Activated naive CD8-positive, alpha-beta T cell treated with anti-CD3 and anti-CD28 coated beads, Interleukin-2, amount 50 U/mL, for 24 hours (primary cell): ENCODE measurements at regions not wholly inside any gene's neighbourhood (a gene's known extent, or its start where the extent isn't known, plus 50 kb on each side); places are given as distances from the start of the nearest gene placed in this dataset.

Source experiments
- ATAC-seq: fragments of 150-1000 bp; cut with Tn5 transposase; one replicate; pipeline ENCODE4 v1.10.0; 2021
- DNase-seq: peaks from one replicate; pipeline ENCODE4 v3.0.0; 2021
- H3K27ac Mint-ChIP-seq: one replicate; pipeline ENCODE4 v1.8.0; 2021; ENCODE audit warnings: mild to moderate bottlenecking, mixed read lengths
- H3K27me3 Mint-ChIP-seq: one replicate; pipeline ENCODE4 v1.8.0; 2021; ENCODE audit warnings: mixed read lengths
- H3K36me3 Mint-ChIP-seq: one replicate; pipeline ENCODE4 v1.8.0; 2021; ENCODE audit warnings: low read depth, mixed read lengths
- H3K4me1 Mint-ChIP-seq: one replicate; pipeline ENCODE4 v1.8.0; 2021; ENCODE audit warnings: mixed read lengths
- H3K4me3 Mint-ChIP-seq: one replicate; pipeline ENCODE4 v1.8.0; 2021; ENCODE audit warnings: mild to moderate bottlenecking, moderate library complexity, mixed read lengths
- H3K9me3 Mint-ChIP-seq: one replicate; pipeline ENCODE4 v1.8.0; 2021; ENCODE audit warnings: mixed read lengths

DNA sequence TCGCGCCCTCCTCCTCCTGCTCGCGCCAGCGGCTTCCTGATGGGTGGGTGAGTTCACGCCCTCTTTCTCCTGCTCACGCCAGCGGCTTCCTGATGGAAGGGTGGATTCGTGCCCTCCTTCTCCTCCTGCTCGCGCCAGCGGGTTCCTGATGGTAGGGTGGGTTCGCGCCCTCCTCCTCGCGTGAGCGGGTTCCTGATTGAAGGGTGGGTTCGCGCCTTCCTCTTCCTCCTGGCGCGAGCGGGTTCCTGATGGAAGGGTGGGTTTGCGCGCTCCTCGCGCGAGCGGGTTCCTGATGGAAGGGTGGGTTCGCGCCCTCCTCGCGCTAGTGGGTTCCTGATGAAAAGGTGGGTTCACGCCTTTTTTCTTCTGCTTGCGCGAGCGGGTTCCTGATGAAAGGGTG is 62.0 kb upstream of the MGAT5 start:
- Mint-ChIP-seq H3K27me3 (no peaks in the 10 kb centered on the region), H3K9me3 (peaks cover 7% of the 10 kb centered on the region), H3K36me3 (peaks cover 17% of the 10 kb centered on the region), H3K27ac (no peak overlapping the region), H3K4me1 (peaks cover 58% of the 10 kb centered on the region), H3K4me3 (no peak overlapping the region)
- no peak for DNase-seq
- ATAC-seq, result no peak

DNA sequence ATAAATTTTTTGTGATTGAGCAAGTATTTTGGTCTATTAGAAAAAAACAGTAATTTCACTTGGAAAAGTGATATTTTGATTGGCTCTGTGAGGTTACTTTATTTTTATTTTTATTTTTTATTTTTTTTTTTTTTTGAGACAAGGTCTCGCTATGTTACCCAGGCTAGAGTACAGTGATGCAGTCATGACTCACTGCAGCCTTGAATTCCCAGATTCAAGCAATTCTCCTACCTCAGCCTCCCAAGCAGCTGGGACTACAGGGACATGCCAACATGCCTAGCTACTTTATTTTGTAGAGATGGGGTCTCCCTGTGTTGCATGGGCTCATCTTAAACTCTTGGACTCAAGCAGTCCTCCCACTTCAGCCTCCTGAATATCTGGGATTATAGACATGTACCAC is 60.9 kb upstream of the MGAT5 start:
- Mint-ChIP-seq H3K4me1 (peaks cover 65% of the 10 kb centered on the region), H3K4me3 (no peak overlapping the region), H3K27me3 (no peaks in the 10 kb centered on the region), H3K9me3 (peaks cover 7% of the 10 kb centered on the region), H3K27ac (no peak overlapping the region), H3K36me3 (peaks cover 18% of the 10 kb centered on the region)
- DNase-seq (no peak), ATAC-seq (no peak)

DNA sequence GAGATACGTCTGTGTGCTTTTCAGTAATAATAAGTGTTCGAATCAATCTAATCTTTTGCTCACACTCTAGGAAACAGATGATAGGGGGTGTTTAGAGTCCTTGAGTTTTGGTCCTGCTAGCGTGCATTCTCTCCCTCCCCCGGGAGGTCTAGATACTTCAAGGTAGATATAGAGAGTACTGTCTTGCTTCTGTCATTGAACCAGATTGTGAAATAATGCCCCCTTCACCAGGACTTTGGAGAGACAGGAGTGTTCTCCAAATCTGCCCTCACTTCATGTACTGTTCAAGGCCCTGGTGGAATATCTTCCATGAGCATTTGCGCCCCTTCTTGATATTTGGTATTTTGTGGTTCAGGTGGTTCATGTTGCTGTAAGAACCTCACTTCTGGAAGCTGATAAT is 59.4 kb upstream of the MGAT5 start:
- H3K4me1 Mint-ChIP-seq, result peaks cover 66% of the 10 kb centered on the region
- H3K4me3 Mint-ChIP-seq, result no peak overlapping the region
- no peaks in the 10 kb centered on the region for H3K27me3 Mint-ChIP-seq
- no peak for DNase-seq
- H3K9me3 Mint-ChIP-seq, result peaks cover 7% of the 10 kb centered on the region
- peaks cover 18% of the 10 kb centered on the region for H3K36me3 Mint-ChIP-seq
- H3K27ac Mint-ChIP-seq, result no peak overlapping the region
- ATAC-seq, result no peak

DNA sequence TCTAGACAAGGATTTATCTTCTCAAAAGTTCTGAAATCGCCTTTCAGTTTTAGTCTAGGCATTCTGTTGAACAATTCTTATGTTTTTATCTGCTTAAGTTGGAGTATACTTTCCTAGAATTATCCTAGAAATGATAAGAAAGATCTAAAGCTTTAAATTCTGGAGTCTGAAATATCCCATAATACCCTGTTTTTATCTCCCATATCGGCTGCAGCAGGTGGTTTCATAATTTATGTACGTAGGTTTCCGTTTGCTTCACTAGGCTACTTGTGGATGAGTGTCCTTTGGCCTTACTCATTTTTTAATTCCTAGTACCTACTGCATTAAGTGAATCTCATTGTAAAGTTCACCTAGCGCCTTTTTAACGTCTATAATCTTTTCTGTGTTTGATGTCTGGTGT is 58.5 kb upstream of the MGAT5 start:
- H3K4me1 Mint-ChIP-seq, result peaks cover 64% of the 10 kb centered on the region
- H3K36me3 Mint-ChIP-seq, result peaks cover 14% of the 10 kb centered on the region
- peaks cover 7% of the 10 kb centered on the region for H3K9me3 Mint-ChIP-seq
- peak overlapping the region; percentile 1 for H3K4me3 Mint-ChIP-seq
- no peak for DNase-seq
- no peaks in the 10 kb centered on the region for H3K27me3 Mint-ChIP-seq
- ATAC-seq, result no peak
- peak overlapping the region; percentile 5 for H3K27ac Mint-ChIP-seq

DNA sequence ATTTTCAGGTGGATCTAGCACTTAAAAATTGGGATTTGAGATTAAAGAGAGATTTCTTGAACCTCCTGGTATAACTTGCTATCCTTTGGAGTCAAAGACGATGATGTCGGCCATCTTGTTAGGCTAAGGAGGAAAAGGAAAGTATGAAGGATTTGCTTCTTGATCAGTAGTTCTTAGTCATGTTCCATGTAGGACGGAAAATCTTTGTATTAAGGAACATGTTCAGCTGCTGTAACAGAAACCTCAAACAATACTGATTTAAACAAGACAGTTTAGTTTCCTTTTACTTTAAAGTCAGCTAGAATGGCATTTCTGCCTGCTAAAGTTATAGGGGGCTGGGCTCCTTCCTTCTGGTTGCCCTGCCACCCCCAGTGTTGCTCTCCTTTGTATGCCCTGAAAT is 56.4 kb upstream of the MGAT5 start:
- DNase-seq (no peak), ATAC-seq (peak; percentile 70)
- H3K36me3 Mint-ChIP-seq, result peaks cover 5% of the 10 kb centered on the region
- H3K27me3 Mint-ChIP-seq, result no peaks in the 10 kb centered on the region
- H3K27ac Mint-ChIP-seq, result peak overlapping the region; percentile 83
- H3K4me3 Mint-ChIP-seq, result peak overlapping the region; percentile 40
- peaks cover 73% of the 10 kb centered on the region for H3K4me1 Mint-ChIP-seq
- no peaks in the 10 kb centered on the region for H3K9me3 Mint-ChIP-seq

DNA sequence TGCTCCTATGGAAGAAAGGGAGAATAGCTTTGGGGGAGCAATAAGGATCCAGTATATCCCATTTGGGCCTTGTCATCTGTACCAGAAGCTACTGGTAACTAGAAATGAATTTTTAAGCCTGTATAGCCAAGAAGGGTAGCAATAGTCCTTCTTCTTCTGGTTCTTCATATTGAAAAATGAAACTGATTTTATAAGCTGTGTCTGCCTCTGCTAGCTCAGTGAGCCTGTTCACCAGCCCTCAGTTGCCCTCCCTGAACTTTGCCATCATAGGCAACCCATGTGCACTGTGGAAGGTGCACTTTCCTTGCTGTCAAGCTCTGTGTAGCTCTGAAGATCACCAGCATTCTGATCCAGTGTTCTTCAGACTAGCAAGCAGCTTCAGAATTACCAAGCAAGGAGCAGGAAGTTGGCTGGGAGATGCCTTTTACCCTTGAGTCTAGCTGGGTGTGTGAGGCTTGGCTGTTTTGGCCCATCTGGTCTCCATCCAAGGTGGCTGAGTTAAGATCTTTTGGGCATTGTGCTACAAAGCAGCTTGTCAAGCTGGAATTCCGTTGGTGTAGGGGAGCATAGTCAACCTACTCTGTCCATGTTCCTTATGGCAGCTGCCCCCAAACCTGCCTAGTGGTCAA is 55.8 kb upstream of the MGAT5 start:
- Mint-ChIP-seq H3K36me3 (peaks cover 5% of the 10 kb centered on the region), H3K4me1 (peaks cover 76% of the 10 kb centered on the region), H3K4me3 (peak overlapping the region; percentile 40), H3K27ac (peak overlapping the region; percentile 83), H3K9me3 (no peaks in the 10 kb centered on the region), H3K27me3 (no peaks in the 10 kb centered on the region)
- ATAC-seq (peak; percentile 52), DNase-seq (no peak)

DNA sequence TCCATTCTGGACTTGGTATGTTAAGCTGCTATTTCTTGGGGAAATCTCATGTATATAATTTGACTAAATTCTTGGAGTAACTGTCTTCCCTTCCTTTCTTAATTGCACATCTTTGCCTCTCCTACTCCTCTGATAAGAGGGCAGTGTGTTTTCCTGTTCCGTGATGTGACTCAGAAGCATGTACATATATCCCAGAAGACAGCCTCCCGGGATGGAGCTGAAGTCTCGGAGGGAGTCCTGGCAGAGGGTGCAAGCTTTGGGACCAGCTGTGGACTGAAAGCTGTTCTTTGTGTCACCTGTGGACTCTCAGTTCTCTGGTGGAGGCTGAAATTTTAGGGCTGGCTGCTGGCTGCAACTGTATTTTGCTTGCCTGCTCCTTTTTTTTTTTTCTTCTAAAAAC is 54.7 kb upstream of the MGAT5 start:
- Mint-ChIP-seq H3K36me3 (peaks cover 5% of the 10 kb centered on the region), H3K4me3 (no peak overlapping the region), H3K4me1 (peaks cover 75% of the 10 kb centered on the region), H3K9me3 (no peaks in the 10 kb centered on the region), H3K27ac (peak overlapping the region; percentile 83), H3K27me3 (no peaks in the 10 kb centered on the region)
- no peak for DNase-seq
- ATAC-seq, result no peak

DNA sequence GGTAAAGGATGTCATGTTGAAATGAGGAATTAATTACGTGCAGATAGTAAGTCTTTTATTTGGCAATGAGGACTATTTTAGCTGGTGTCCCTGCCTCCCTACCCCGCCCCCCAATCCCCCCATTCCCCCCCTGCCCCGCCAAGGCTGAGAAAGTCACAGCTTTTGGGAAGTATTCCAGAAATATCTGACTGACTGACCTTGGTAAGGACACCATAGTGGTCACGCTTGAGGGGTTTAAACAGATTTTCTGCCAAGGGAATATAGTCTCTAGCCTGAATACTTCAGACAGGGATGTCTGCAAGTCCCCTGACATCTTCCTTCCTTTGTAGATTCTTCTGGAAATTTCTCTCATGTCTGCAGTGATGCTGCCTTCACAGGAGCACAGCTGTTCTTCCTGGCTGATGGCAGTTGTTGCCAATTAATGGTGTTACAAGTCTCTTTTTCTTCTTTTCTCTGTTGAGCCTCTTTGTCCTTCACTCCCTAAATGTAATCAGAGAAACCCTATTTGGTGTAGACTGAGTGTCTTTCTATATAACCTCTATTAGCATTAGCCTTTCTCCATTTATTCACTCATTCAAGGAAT is 53.7 kb upstream of the MGAT5 start:
- Mint-ChIP-seq H3K27me3 (no peaks in the 10 kb centered on the region), H3K36me3 (peaks cover 5% of the 10 kb centered on the region), H3K4me1 (peaks cover 65% of the 10 kb centered on the region), H3K27ac (no peak overlapping the region), H3K9me3 (no peaks in the 10 kb centered on the region), H3K4me3 (no peak overlapping the region)
- ATAC-seq, result no peak
- no peak for DNase-seq

DNA sequence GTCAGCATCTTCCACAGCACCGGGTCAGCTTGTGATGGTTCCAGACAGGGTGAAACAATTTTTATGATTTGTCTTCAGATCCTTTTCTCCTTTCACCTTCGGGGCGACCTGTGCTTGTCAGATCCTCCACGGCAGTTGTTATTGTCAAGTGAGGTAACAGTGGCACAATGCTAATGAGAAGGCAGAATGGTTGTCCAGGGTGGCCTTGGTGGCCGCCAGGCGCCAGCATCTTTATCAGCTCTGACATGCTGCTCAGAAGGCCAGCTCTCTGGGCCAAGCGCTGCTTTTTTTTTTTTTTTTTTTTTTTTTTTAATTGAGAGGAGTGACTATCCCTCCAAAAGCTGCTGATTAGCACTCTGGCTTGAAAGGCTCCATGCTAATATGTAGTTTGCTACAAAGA is 52.3 kb upstream of the MGAT5 start:
- ATAC-seq (no peak), DNase-seq (no peak)
- no peak overlapping the region for H3K27ac Mint-ChIP-seq
- H3K27me3 Mint-ChIP-seq, result no peaks in the 10 kb centered on the region
- peaks cover 5% of the 10 kb centered on the region for H3K36me3 Mint-ChIP-seq
- H3K4me3 Mint-ChIP-seq, result no peak overlapping the region
- peaks cover 51% of the 10 kb centered on the region for H3K4me1 Mint-ChIP-seq
- H3K9me3 Mint-ChIP-seq, result no peaks in the 10 kb centered on the region

DNA sequence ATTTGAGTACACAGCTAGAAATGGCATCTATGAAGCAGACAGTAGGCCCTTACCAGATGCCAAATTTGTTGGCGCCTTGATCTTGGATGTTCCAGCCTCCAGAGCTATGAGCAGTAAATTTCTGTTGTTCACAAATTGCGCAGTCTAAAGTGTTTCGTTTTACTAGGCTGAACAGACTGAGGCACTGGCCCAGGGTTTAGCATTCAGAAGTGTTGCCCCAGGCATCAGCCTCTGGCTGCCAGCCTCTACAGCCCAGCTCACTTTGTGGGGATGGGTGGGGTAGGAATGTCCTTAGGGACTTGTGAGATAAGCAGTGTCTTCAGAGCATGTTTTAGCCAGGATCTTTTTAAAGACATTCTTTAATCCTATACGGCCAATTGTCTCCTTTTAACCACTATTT is 51.5 kb upstream of the MGAT5 start:
- Mint-ChIP-seq H3K4me3 (no peak overlapping the region), H3K4me1 (peaks cover 43% of the 10 kb centered on the region)

DNA sequence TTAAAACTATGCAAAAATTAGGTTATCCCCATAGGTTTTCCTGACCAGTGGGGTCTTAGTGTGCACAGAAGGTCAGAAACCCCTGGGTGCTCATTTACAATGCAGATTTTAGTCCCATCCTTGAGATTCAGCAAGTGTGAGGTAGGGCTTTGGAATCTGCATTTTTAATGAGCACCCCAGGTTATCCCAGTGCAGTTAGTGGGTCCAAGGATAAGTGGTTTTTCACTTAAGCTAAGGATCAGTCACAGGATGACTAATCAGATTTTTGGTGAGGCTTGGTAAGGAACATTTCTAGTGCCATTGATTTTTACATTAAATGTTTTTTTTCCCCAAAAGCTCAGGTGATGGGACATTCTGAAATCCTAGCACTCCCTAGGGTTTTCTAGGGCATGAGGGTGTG is 50.7 kb upstream of the MGAT5 start:
- DNase-seq (no peak), ATAC-seq (no peak)
- Mint-ChIP-seq H3K27ac (no peak overlapping the region), H3K36me3 (no peaks in the 10 kb centered on the region), H3K9me3 (no peaks in the 10 kb centered on the region), H3K4me1 (peaks cover 35% of the 10 kb centered on the region), H3K4me3 (no peak overlapping the region), H3K27me3 (no peaks in the 10 kb centered on the region)

More for the DNA sequence above, 51.5 kb upstream of the MGAT5 start:
- H3K36me3 Mint-ChIP-seq, result no peaks in the 10 kb centered on the region
- no peak for ATAC-seq
- H3K27ac Mint-ChIP-seq, result no peak overlapping the region
- H3K27me3 Mint-ChIP-seq, result no peaks in the 10 kb centered on the region
- H3K9me3 Mint-ChIP-seq, result no peaks in the 10 kb centered on the region
- no peak for DNase-seq
